ENCODE measurements at regions not wholly inside any gene's neighbourhood (a gene's known extent, or its start where the extent isn't known, plus 50 kb on each side); places are given as distances from the start of the nearest gene placed in this dataset.

GRCh38 chr16:65268331-65268730 is 146.5 kb upstream of the CDH11 start:
- TF ChIP-seq RAD21 (IDR thresholded peaks at IDR 0.05; ENCODE audit: low read depth) = no peak
- no peak for TF ChIP-seq MAX (IDR thresholded peaks at IDR 0.05)
- TF ChIP-seq CREB1 (IDR thresholded peaks at IDR 0.05; ENCODE audit: low read depth) = no peak
- TF ChIP-seq ZBTB7A (IDR thresholded peaks at IDR 0.05; ENCODE audit: low read depth) = no peak
- no peak for TF ChIP-seq EGR1 (IDR thresholded peaks at IDR 0.05)
- TF ChIP-seq CEBPB (IDR thresholded peaks at IDR 0.05) = no peak

GRCh38 chr16:65263896-65264295 is 142.0 kb upstream of the CDH11 start:
- no peak for TF ChIP-seq FOXM1 (IDR thresholded peaks at IDR 0.05; ENCODE audit: borderline replicate concordance, low read depth)
- TF ChIP-seq REST (IDR thresholded peaks at IDR 0.05; ENCODE audit: low read depth) = no peak
- TF ChIP-seq RAD21 (IDR thresholded peaks at IDR 0.05; ENCODE audit: low read depth) = no peak
- TF ChIP-seq ZBTB7A (IDR thresholded peaks at IDR 0.05; ENCODE audit: low read depth) = no peak
- no peak for TF ChIP-seq USF1 (IDR thresholded peaks at IDR 0.05)
- TF ChIP-seq MAX (IDR thresholded peaks at IDR 0.05) = no peak
- TF ChIP-seq EGR1 (IDR thresholded peaks at IDR 0.05) = no peak
- TF ChIP-seq NFIC (IDR thresholded peaks at IDR 0.05) = no peak
- TF ChIP-seq EP300 (IDR thresholded peaks at IDR 0.05; ENCODE audit: borderline replicate concordance) = no peak
- TF ChIP-seq TCF12 (IDR thresholded peaks at IDR 0.05; ENCODE audit: low read depth) = no peak
- TF ChIP-seq CEBPB (IDR thresholded peaks at IDR 0.05) = no peak
- no peak for TF ChIP-seq YY1 (IDR thresholded peaks at IDR 0.05; ENCODE audit: low read depth)
- no peak for TF ChIP-seq TEAD4 (IDR thresholded peaks at IDR 0.05)
- TF ChIP-seq TAF1 (IDR thresholded peaks at IDR 0.05; ENCODE audit: low read depth) = no peak
- TF ChIP-seq CREB1 (IDR thresholded peaks at IDR 0.05; ENCODE audit: low read depth) = no peak

GRCh38 chr16:65260746-65261145 is 138.9 kb upstream of the CDH11 start:
- TF ChIP-seq YY1 (IDR thresholded peaks at IDR 0.05; ENCODE audit: low read depth) (no peak), ZBTB7A (IDR thresholded peaks at IDR 0.05; ENCODE audit: low read depth) (no peak), EP300 (IDR thresholded peaks at IDR 0.05; ENCODE audit: borderline replicate concordance) (no peak), MAX (IDR thresholded peaks at IDR 0.05) (no peak), CREB1 (IDR thresholded peaks at IDR 0.05; ENCODE audit: low read depth) (no peak), REST (IDR thresholded peaks at IDR 0.05; ENCODE audit: low read depth) (no peak)

GRCh38 chr16:65254144-65254543 is 132.3 kb upstream of the CDH11 start:
- TF ChIP-seq TEAD4 (IDR thresholded peaks at IDR 0.05) (no peak), EP300 (IDR thresholded peaks at IDR 0.05; ENCODE audit: borderline replicate concordance) (no peak), CEBPB (IDR thresholded peaks at IDR 0.05) (no peak), RAD21 (IDR thresholded peaks at IDR 0.05; ENCODE audit: low read depth) (no peak), FOXM1 (IDR thresholded peaks at IDR 0.05; ENCODE audit: borderline replicate concordance, low read depth) (no peak)

- no peak for TF ChIP-seq ZBTB7A (IDR thresholded peaks at IDR 0.05; ENCODE audit: low read depth)
- no peak for TF ChIP-seq RAD21 (IDR thresholded peaks at IDR 0.05; ENCODE audit: low read depth)
- no peak for TF ChIP-seq EP300 (IDR thresholded peaks at IDR 0.05; ENCODE audit: borderline replicate concordance)
These were observed 127.9 kb upstream of the CDH11 start for GRCh38 chr16:65249768-65250167.

- TF ChIP-seq CEBPB (IDR thresholded peaks at IDR 0.05) (no peak), EP300 (IDR thresholded peaks at IDR 0.05; ENCODE audit: borderline replicate concordance) (no peak), TCF12 (IDR thresholded peaks at IDR 0.05; ENCODE audit: low read depth) (no peak)
These were observed 122.9 kb upstream of the CDH11 start for GRCh38 chr16:65244787-65245186.

- TF ChIP-seq TEAD4 (IDR thresholded peaks at IDR 0.05) = no peak
- no peak for TF ChIP-seq TCF12 (IDR thresholded peaks at IDR 0.05; ENCODE audit: low read depth)
- TF ChIP-seq CEBPB (IDR thresholded peaks at IDR 0.05) = no peak
- TF ChIP-seq CREB1 (IDR thresholded peaks at IDR 0.05; ENCODE audit: low read depth) = no peak
- TF ChIP-seq RAD21 (IDR thresholded peaks at IDR 0.05; ENCODE audit: low read depth) = no peak
- TF ChIP-seq EGR1 (IDR thresholded peaks at IDR 0.05) = no peak
- no peak for TF ChIP-seq REST (IDR thresholded peaks at IDR 0.05; ENCODE audit: low read depth)
- TF ChIP-seq NFIC (IDR thresholded peaks at IDR 0.05) = no peak
- TF ChIP-seq EP300 (IDR thresholded peaks at IDR 0.05; ENCODE audit: borderline replicate concordance) = no peak
- TF ChIP-seq YY1 (IDR thresholded peaks at IDR 0.05; ENCODE audit: low read depth) = no peak
- TF ChIP-seq FOXM1 (IDR thresholded peaks at IDR 0.05; ENCODE audit: borderline replicate concordance, low read depth) = no peak
- no peak for TF ChIP-seq MAX (IDR thresholded peaks at IDR 0.05)
These were observed 113.7 kb upstream of the CDH11 start for GRCh38 chr16:65235339-65236177.

Data from Ishikawa (cell line).